Endodermal cell (in vitro differentiated cells): ENCODE measurements at regions not wholly inside any gene's neighbourhood (a gene's known extent, or its start where the extent isn't known, plus 50 kb on each side); places are given as distances from the start of the nearest gene placed in this dataset.

ENCODE experiments used
- DNase-seq: peaks from one replicate; pipeline ENCODE4 v3.0.0-alpha.2; 2017
- H3K27ac ChIP-seq: 2 replicates; pipeline ENCODE4 v1.5.1; 2013; ENCODE audit warnings: mild to moderate bottlenecking, low read depth, low read length, moderate library complexity
- H3K27me3 ChIP-seq: 2 replicates; pipeline ENCODE4 v1.6.1; 2013; ENCODE audit warnings: mild to moderate bottlenecking, low read length, moderate library complexity; ENCODE audit not compliant: insufficient read depth, control insufficient read depth, poor library complexity, severe bottlenecking
- H3K36me3 ChIP-seq: 2 replicates; pipeline ENCODE4 v1.7.0; 2013; ENCODE audit warnings: mild to moderate bottlenecking, low read length, moderate library complexity; ENCODE audit not compliant: control insufficient read depth, insufficient read depth
- H3K4me1 ChIP-seq: one replicate; pipeline ENCODE4 v1.7.0; 2013; ENCODE audit warnings: low read length; ENCODE audit not compliant: control insufficient read depth, insufficient read depth
- H3K4me3 ChIP-seq: 2 replicates; pipeline ENCODE4 v1.5.1; 2013; ENCODE audit warnings: mild to moderate bottlenecking, low read length, moderate library complexity
- H3K9ac ChIP-seq: 2 replicates; pipeline ENCODE4 v1.6.1; 2013; ENCODE audit warnings: mild to moderate bottlenecking, low read length, moderate library complexity; ENCODE audit not compliant: poor library complexity, severe bottlenecking; ENCODE audit errors: extremely low read depth
- H3K9me3 ChIP-seq: 2 replicates; pipeline ENCODE4 v1.6.1; 2013; ENCODE audit warnings: mild to moderate bottlenecking, low read length, moderate library complexity; ENCODE audit not compliant: control insufficient read depth
- H3K27ac Mint-ChIP-seq: 2 replicates; pipeline ENCODE4 v1.8.0; 2020; ENCODE audit warnings: mixed read lengths
- H3K27me3 Mint-ChIP-seq: 2 replicates; pipeline ENCODE4 v1.8.0; 2021; ENCODE audit warnings: mild to moderate bottlenecking, mixed read lengths; ENCODE audit not compliant: insufficient read depth
- H3K36me3 Mint-ChIP-seq: 2 replicates; pipeline ENCODE4 v1.8.0; 2020; ENCODE audit warnings: low read depth, mixed read lengths
- H3K4me1 Mint-ChIP-seq: 2 replicates; pipeline ENCODE4 v1.8.0; 2020; ENCODE audit warnings: mixed read lengths
- H3K4me3 Mint-ChIP-seq: 2 replicates; pipeline ENCODE4 v1.8.0; 2020; ENCODE audit warnings: mild to moderate bottlenecking, moderate library complexity, mixed read lengths
- H3K9me3 Mint-ChIP-seq: 2 replicates; pipeline ENCODE4 v1.8.0; 2020; ENCODE audit warnings: mild to moderate bottlenecking, mixed read lengths
- WGBS, 2 experiments: methylation state at CpG; one replicate each; pipeline versions ENCODE4 v1.1.5 to v1.1.7; 2013; ENCODE audit warnings: missing lambda C conversion rate in 2 of 2, mixed read lengths in 1 of 2; ENCODE audit not compliant: insufficient coverage in 1 of 2, insufficient read length in 1 of 2; 5-methylcytosine and 5-hydroxymethylcytosine counted together
- TF ChIP-seq, protein P1 (sequence below): fragments of 200-600 bp; sonication (generic); conservative IDR thresholded peaks from 2 replicates; pipeline ENCODE4 v1.5.0; 2021; ENCODE audit warnings: antibody characterized with exemption, mild to moderate bottlenecking

DNA sequence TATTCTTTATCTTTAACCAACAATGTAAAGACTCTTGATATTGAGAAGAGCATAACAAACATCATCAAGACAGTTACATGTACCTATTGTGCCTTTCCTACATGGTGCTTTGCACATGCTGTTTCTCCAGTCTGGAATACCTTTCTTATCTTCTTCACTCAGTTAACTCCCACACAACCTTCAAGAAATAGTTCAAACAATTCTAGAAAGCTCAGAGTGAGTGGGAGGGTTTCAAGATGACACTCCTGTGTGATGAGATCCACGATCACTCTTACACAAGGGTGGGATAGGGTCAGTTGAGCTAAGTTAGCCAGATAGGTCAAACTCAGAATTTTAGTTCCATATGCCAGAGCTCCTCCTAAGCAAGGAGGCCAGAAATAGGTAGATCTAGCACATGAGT, 915.5 kb downstream of the NR2F1-AS1 start:
- H3K36me3 Mint-ChIP-seq: no peaks in the 10 kb centered on the region
- Histone ChIP-seq H3K4me3 (no peak overlapping the region), H3K4me1 (no peaks in the 10 kb centered on the region), H3K27ac (no peak overlapping the region), H3K27me3 (no peaks in the 10 kb centered on the region), H3K9me3 (no peaks in the 10 kb centered on the region), H3K36me3 (no peaks in the 10 kb centered on the region), H3K9ac (no peak overlapping the region)
- WGBS, 2 experiments: 67 to 92% methylated on average over 1 of the region's 1 CpG
- TF ChIP-seq, protein P1, sequence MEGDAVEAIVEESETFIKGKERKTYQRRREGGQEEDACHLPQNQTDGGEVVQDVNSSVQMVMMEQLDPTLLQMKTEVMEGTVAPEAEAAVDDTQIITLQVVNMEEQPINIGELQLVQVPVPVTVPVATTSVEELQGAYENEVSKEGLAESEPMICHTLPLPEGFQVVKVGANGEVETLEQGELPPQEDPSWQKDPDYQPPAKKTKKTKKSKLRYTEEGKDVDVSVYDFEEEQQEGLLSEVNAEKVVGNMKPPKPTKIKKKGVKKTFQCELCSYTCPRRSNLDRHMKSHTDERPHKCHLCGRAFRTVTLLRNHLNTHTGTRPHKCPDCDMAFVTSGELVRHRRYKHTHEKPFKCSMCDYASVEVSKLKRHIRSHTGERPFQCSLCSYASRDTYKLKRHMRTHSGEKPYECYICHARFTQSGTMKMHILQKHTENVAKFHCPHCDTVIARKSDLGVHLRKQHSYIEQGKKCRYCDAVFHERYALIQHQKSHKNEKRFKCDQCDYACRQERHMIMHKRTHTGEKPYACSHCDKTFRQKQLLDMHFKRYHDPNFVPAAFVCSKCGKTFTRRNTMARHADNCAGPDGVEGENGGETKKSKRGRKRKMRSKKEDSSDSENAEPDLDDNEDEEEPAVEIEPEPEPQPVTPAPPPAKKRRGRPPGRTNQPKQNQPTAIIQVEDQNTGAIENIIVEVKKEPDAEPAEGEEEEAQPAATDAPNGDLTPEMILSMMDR: no peak
- no peak overlapping the region for H3K4me3 Mint-ChIP-seq
- no peaks in the 10 kb centered on the region for H3K9me3 Mint-ChIP-seq
- H3K4me1 Mint-ChIP-seq: no peaks in the 10 kb centered on the region
- peaks cover 2% of the 10 kb centered on the region for H3K27me3 Mint-ChIP-seq
- no peak overlapping the region for H3K27ac Mint-ChIP-seq
- DNase-seq: no peak

DNA sequence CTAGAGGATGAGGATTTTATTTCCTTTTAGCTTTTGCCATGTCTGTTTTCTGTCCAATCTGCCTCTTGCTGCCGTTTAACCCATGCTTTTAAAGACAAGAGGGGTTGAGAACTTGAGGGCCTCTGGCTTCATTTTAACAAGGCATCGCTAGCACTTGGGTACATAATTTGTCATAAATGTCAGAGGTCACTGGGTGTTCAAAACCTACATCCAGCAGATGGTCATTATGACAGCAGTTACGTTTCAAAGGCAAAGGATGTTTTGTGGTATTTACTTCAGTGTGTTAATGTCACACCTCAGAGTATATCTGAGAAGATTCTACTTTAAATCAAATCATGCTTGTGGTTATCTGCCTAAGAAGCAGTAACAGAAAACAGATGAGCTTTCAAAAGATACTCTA, 918.3 kb downstream of the NR2F1-AS1 start:
- H3K27me3 Mint-ChIP-seq: peaks cover 2% of the 10 kb centered on the region

DNA sequence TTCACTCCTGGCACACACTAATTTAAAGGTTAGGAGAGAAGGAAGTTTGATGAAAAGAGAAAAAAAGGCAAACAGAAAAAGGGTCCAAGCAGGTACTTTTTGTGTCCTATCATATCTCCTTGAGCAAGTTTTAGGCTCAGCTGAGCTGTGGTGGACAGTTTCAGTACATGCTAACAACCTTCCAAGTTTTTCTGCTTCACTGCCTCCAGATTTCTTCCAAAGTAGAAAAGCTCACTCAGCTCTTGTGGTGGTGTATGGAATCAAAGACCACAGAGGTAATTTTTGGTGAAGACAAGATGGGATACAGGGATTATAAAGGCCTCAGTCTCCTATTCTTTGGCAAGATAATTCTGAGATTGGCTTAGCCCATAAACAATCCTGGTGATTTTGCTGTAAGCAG, 921.8 kb downstream of the NR2F1-AS1 start:
- Histone ChIP-seq H3K9me3 (no peaks in the 10 kb centered on the region), H3K27ac (no peak overlapping the region), H3K9ac (no peak overlapping the region), H3K4me1 (no peaks in the 10 kb centered on the region), H3K4me3 (no peak overlapping the region), H3K27me3 (no peaks in the 10 kb centered on the region), H3K36me3 (no peaks in the 10 kb centered on the region)
- Mint-ChIP-seq H3K9me3 (no peaks in the 10 kb centered on the region), H3K27ac (no peak overlapping the region), H3K4me1 (no peaks in the 10 kb centered on the region), H3K4me3 (no peak overlapping the region), H3K27me3 (no peaks in the 10 kb centered on the region), H3K36me3 (no peaks in the 10 kb centered on the region)
- TF ChIP-seq, protein P1: no peak
- DNase-seq: no peak

More for the DNA sequence above, 918.3 kb downstream of the NR2F1-AS1 start:
- no peaks in the 10 kb centered on the region for H3K27me3 ChIP-seq
- no peak overlapping the region for H3K4me3 Mint-ChIP-seq
- no peaks in the 10 kb centered on the region for H3K36me3 ChIP-seq
- no peaks in the 10 kb centered on the region for H3K36me3 Mint-ChIP-seq
- 80 to 94% methylated on average over 2 to 3 of the region's 3 CpGs for WGBS, 2 experiments
- H3K4me3 ChIP-seq: no peak overlapping the region
- TF ChIP-seq, protein P1: no peak
- H3K4me1 ChIP-seq: no peaks in the 10 kb centered on the region
- DNase-seq: no peak
- H3K9me3 ChIP-seq: no peaks in the 10 kb centered on the region
- H3K27ac Mint-ChIP-seq: no peak overlapping the region
- no peaks in the 10 kb centered on the region for H3K4me1 Mint-ChIP-seq
- no peak overlapping the region for H3K27ac ChIP-seq
- no peak overlapping the region for H3K9ac ChIP-seq
- no peaks in the 10 kb centered on the region for H3K9me3 Mint-ChIP-seq
